Left ventricle myocardium inferior (tissue), 1 donor: ENCODE measurements at regions not wholly inside any gene's neighbourhood (a gene's known extent, or its start where the extent isn't known, plus 50 kb on each side); places are given as distances from the start of the nearest gene placed in this dataset.

Experiments used
- DNase-seq: peaks from one replicate; pipeline ENCODE4 v3.0.0-alpha.2; 2020
- H3K27ac ChIP-seq: fragments of 200-600 bp; replicated peaks from 2 replicates; pipeline ENCODE4 v1.8.0; 2021
- H3K27me3 ChIP-seq: fragments of 200-600 bp; 2 replicates; pipeline ENCODE4 v1.8.0; 2021; ENCODE audit warnings: low read depth
- H3K36me3 ChIP-seq: fragments of 200-600 bp; 2 replicates; pipeline ENCODE4 v1.8.0; 2021
- H3K4me1 ChIP-seq: fragments of 200-600 bp; 2 replicates; pipeline ENCODE4 v1.8.0; 2021
- H3K4me3 ChIP-seq: fragments of 200-600 bp; 2 replicates; pipeline ENCODE4 v1.8.0; 2021; ENCODE audit warnings: mild to moderate bottlenecking, moderate library complexity
- H3K9me3 ChIP-seq: fragments of 200-600 bp; replicated peaks from 2 replicates; pipeline ENCODE4 v1.8.0; 2021
- CTCF ChIP-seq: fragments of 200-600 bp; IDR thresholded peaks from 2 replicates; pipeline ENCODE4 v1.8.0; 2021; ENCODE audit warnings: antibody characterized with exemption, mild to moderate bottlenecking, borderline replicate concordance
- intact Hi-C: fragments of 100-400 bp; cut with micrococcal nuclease; formaldehyde crosslinking; loops from one replicate; pipeline ENCODE4 v1.11.0; 2022
- donor health status: DM: no; HTN: yes; CAD: no; lungs with severe emphysema.

GRCh38 chr16:88289001-88289400, 93.8 kb upstream of the ZNF469 start:
- DNase-seq: no peak
- Histone ChIP-seq H3K4me1 (no peaks in the 10 kb centered on the region), H3K27me3 (peaks cover 57% of the 10 kb centered on the region), H3K27ac (no peak overlapping the region), H3K9me3 (peaks cover 34% of the 10 kb centered on the region), H3K36me3 (no peaks in the 10 kb centered on the region), H3K4me3 (no peak overlapping the region)
- no peak for TF ChIP-seq CTCF
- intact Hi-C loops: no loop called here

GRCh38 chr16:88289561-88289960, 93.2 kb upstream of the ZNF469 start:
- Histone ChIP-seq H3K4me3 (no peak overlapping the region), H3K36me3 (no peaks in the 10 kb centered on the region), H3K27me3 (peaks cover 57% of the 10 kb centered on the region), H3K27ac (no peak overlapping the region), H3K9me3 (peaks cover 34% of the 10 kb centered on the region), H3K4me1 (no peaks in the 10 kb centered on the region)
- intact Hi-C loops: no loop called here
- DNase-seq: no peak
- no peak for TF ChIP-seq CTCF

GRCh38 chr16:88289968-88290401, 92.8 kb upstream of the ZNF469 start:
- Histone ChIP-seq H3K27me3 (peaks cover 56% of the 10 kb centered on the region), H3K9me3 (peaks cover 34% of the 10 kb centered on the region), H3K27ac (no peak overlapping the region), H3K4me3 (no peak overlapping the region), H3K4me1 (no peaks in the 10 kb centered on the region), H3K36me3 (no peaks in the 10 kb centered on the region)
- peak; percentile 14 for DNase-seq
- intact Hi-C loops: no loop called here
- no peak for TF ChIP-seq CTCF

GRCh38 chr16:88290850-88291830, 91.6 kb upstream of the ZNF469 start:
- peaks cover 32% of the 10 kb centered on the region for H3K9me3 ChIP-seq
- H3K4me3 ChIP-seq: no peak overlapping the region
- no peak overlapping the region for H3K27ac ChIP-seq
- H3K27me3 ChIP-seq: peaks cover 59% of the 10 kb centered on the region
- DNase-seq: peak; percentile 2
- H3K36me3 ChIP-seq: no peaks in the 10 kb centered on the region
- no peak for TF ChIP-seq CTCF
- H3K4me1 ChIP-seq: no peaks in the 10 kb centered on the region
- intact Hi-C loops: no loop called here

GRCh38 chr16:88292007-88292970, 90.5 kb upstream of the ZNF469 start:
- intact Hi-C loops: no loop called here
- Histone ChIP-seq H3K9me3 (peaks cover 21% of the 10 kb centered on the region), H3K27ac (no peak overlapping the region), H3K4me3 (no peak overlapping the region), H3K4me1 (no peaks in the 10 kb centered on the region), H3K27me3 (peaks cover 66% of the 10 kb centered on the region), H3K36me3 (no peaks in the 10 kb centered on the region)
- TF ChIP-seq CTCF: no peak
- peak; percentile 5 for DNase-seq
